WI38 (cell line): ENCODE measurements at regions not wholly inside any gene's neighbourhood (a gene's known extent, or its start where the extent isn't known, plus 50 kb on each side); places are given as distances from the start of the nearest gene placed in this dataset.

Source experiments
- H3K4me3 ChIP-seq: 2 replicates; pipeline ENCODE4 v1.5.1; 2011; ENCODE audit warnings: low read depth, mild to moderate bottlenecking, control low read depth, low read length
- CTCF ChIP-seq: IDR thresholded peaks from 2 replicates; pipeline ENCODE4 v1.5.1; 2012; ENCODE audit warnings: low read depth, mild to moderate bottlenecking, control low read depth, low read length

- no peak for TF ChIP-seq CTCF
- no peak overlapping the region for H3K4me3 ChIP-seq
Measured at GRCh38 chr10:131660427-131660826, 240.4 kb upstream of the PPP2R2D start.

GRCh38 chr10:131662851-131663250 lies 238.0 kb upstream of the PPP2R2D start:
- TF ChIP-seq CTCF, result no peak

GRCh38 chr10:131663351-131663750 lies 237.5 kb upstream of the PPP2R2D start:
- no peak for TF ChIP-seq CTCF
- no peak overlapping the region for H3K4me3 ChIP-seq

More at GRCh38 chr10:131662851-131663250, 238.0 kb upstream of the PPP2R2D start:
- no peak overlapping the region for H3K4me3 ChIP-seq

DNA sequence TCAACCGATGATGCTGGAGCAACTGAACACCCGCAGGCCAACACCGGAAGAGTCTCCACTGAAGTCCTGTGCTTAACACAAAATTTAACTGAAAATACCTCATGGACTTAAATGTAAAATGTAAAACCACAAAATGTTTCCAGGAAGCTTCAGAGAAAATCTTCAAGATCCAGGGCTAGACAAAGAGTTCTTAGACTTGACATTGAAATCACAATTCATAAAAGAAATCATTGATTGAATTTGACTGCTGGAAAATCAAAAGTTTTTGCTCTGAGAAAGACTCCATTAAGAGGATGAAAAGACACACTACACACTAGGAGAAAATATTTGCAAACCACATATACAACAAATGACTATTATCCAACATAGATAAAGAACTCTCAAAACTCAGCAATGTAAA lies 234.7 kb upstream of the PPP2R2D start:
- no peak for TF ChIP-seq CTCF
- H3K4me3 ChIP-seq, result no peak overlapping the region

- TF ChIP-seq CTCF, result no peak
- H3K4me3 ChIP-seq, result no peak overlapping the region
Measured at GRCh38 chr10:131667047-131667446, 233.8 kb upstream of the PPP2R2D start.

- no peak overlapping the region for H3K4me3 ChIP-seq
- TF ChIP-seq CTCF, result no peak
Measured at GRCh38 chr10:131667561-131667960, 233.2 kb upstream of the PPP2R2D start.

GRCh38 chr10:131668903-131669302 lies 231.9 kb upstream of the PPP2R2D start:
- TF ChIP-seq CTCF, result no peak
- no peak overlapping the region for H3K4me3 ChIP-seq
